SK-N-SH treated with all-trans-retinoic acid at 6 μM for 48 hours (cell line): ENCODE measurements at regions not wholly inside any gene's neighbourhood (a gene's known extent, or its start where the extent isn't known, plus 50 kb on each side); places are given as distances from the start of the nearest gene placed in this dataset.

Experiments used
- ISL1 ChIP-seq: fragments of 250-450 bp; sonication (Bioruptor Pico); IDR thresholded peaks from 2 replicates; pipeline ENCODE4 v2.1.2; 2022; ENCODE audit warnings: mild to moderate bottlenecking, moderate library complexity
- OSR1 ChIP-seq: fragments of 250-450 bp; sonication (Bioruptor Pico); IDR thresholded peaks from 2 replicates; pipeline ENCODE4 v1.8.0; 2022; ENCODE audit warnings: moderate library complexity, mild to moderate bottlenecking, inconsistent platforms
- PATZ1 ChIP-seq: fragments of 250-450 bp; sonication (Bioruptor Pico); IDR thresholded peaks from 2 replicates; pipeline ENCODE4 v1.8.0; 2020; ENCODE audit warnings: mild to moderate bottlenecking, moderate library complexity, borderline replicate concordance
- SNAI2 ChIP-seq: fragments of 250-450 bp; sonication (Bioruptor Pico); IDR thresholded peaks from 2 replicates; pipeline ENCODE4 v1.5.0; 2020; ENCODE audit warnings: mild to moderate bottlenecking, moderate library complexity

- TF ChIP-seq ISL1 (CRISPR knock-in tag) (no peak), PATZ1 (CRISPR knock-in tag) (no peak), OSR1 (no peak), SNAI2 (CRISPR knock-in tag) (no peak)
Observed at GRCh38 chr21:26773058-26773457, 72.2 kb downstream of the ADAMTS1 start.
